K562 (cell line): ENCODE measurements at regions not wholly inside any gene's neighbourhood (a gene's known extent, or its start where the extent isn't known, plus 50 kb on each side); places are given as distances from the start of the nearest gene placed in this dataset.
"Not testable (repeated sequence)": the region's sequence is repeated elsewhere in the genome, so short reads cannot be mapped to it uniquely, and the experiment has no call there.

Experiments
- ATAC-seq: fragments of 200-7000 bp; cut with Tn5 transposase; 3 replicates; pipeline ENCODE4 v1.9.1; 2020; ENCODE audit warnings: moderate library complexity
- BruUV-seq: library from RNA; stranded (reverse); fragments of 400-500 nt; replicated peaks from 2 replicates; lab custom pipeline; 2021; lab: Mats Ljungman, UMichigan
- CTCF ChIA-PET: fragments of 300-600 bp; formaldehyde crosslinking; extraction: SDS; loops from one replicate; lab custom pipeline; 2021; ENCODE audit warnings: low intra/inter-chr PET ratio; lab: Yijun Ruan, JAX
- POLR2A ChIA-PET: fragments of 300-600, 350-650 bp; sonication (Branson Sonifier 250); formaldehyde crosslinking; extraction: SDS; loops from one replicate; lab custom pipeline; 2021; ENCODE audit warnings: antibody characterized with exemption, inconsistent platforms; lab: Yijun Ruan, JAX
- DNase-seq, 4 experiments: peaks; one replicate each; pipeline versions ENCODE4 v3.0.0 to v3.0.0-alpha.2; 2011 to 2018; ENCODE audit warnings: low spot score in 3 of 4, mixed read lengths in 3 of 4; ENCODE audit errors: extremely low read depth in 1 of 4
- FAIRE-seq: peaks from 2 replicates; lab custom pipeline; 2011; peaks lifted over from hg19 to GRCh38; lab: Jason Lieb, UNC
- H2AFZ ChIP-seq: 2 replicates; pipeline ENCODE4 v1.6.0; 2011; ENCODE audit warnings: low read depth, low read length, control low read depth, inconsistent platforms
- H3K27ac ChIP-seq: fragments of 200-600 bp; 3 replicates; pipeline ENCODE4 v1.8.0; 2011; ENCODE audit warnings: low read depth, mild to moderate bottlenecking, control low read depth, inconsistent platforms, low read length, moderate library complexity, mixed read lengths; ENCODE audit errors: extremely low read depth
- H3K27me3 ChIP-seq, 2 experiments: fragments of 300-600 bp in 1 of 2; 2 replicates in 1 of 2; 3 replicates in 1 of 2; pipeline versions ENCODE4 v1.6.0 to v1.8.0; 2011; ENCODE audit warnings: inconsistent platforms in 2 of 2, low read length in 2 of 2, mild to moderate bottlenecking in 1 of 2, mixed read lengths in 1 of 2, moderate library complexity in 1 of 2; ENCODE audit not compliant: control insufficient read depth in 2 of 2, insufficient read depth in 2 of 2
- H3K36me3 ChIP-seq: fragments of 300-600 bp; 3 replicates; pipeline ENCODE4 v1.8.0; 2011; ENCODE audit warnings: mild to moderate bottlenecking, low read length, inconsistent platforms; ENCODE audit not compliant: control insufficient read depth, insufficient read depth
- H3K4me1 ChIP-seq, 2 experiments: fragments of 200-600 bp in 1 of 2; replicated peaks in 1 of 2; 2 replicates in 1 of 2; 3 replicates in 1 of 2; pipeline versions ENCODE4 v1.5.1 to v1.8.0; 2011; ENCODE audit warnings: inconsistent platforms in 2 of 2, low read length in 2 of 2, mild to moderate bottlenecking in 1 of 2, mixed read lengths in 1 of 2, moderate library complexity in 1 of 2; ENCODE audit not compliant: control insufficient read depth in 2 of 2, insufficient read depth in 2 of 2
- H3K4me2 ChIP-seq: 2 replicates; pipeline ENCODE4 v1.6.1; 2011; ENCODE audit warnings: low read length, control low read depth, inconsistent platforms, mixed read lengths; ENCODE audit not compliant: insufficient read depth
- H3K4me3 ChIP-seq: fragments of 200-600 bp; sonication (generic), shearing (Covaris generic); 2 replicates; pipeline ENCODE4 v1.5.1; 2016; ENCODE audit warnings: control low read depth, inconsistent platforms
- H3K79me2 ChIP-seq: fragments of 200-600 bp; 3 replicates; pipeline ENCODE4 v1.8.0; 2011; ENCODE audit warnings: low read length, inconsistent platforms; ENCODE audit not compliant: control insufficient read depth, insufficient read depth
- H3K9ac ChIP-seq, 2 experiments: 2 replicates each; pipeline versions ENCODE4 v1.6.0 to v1.6.1; 2011; ENCODE audit warnings: low read depth in 2 of 2, low read length in 2 of 2, control low read depth in 1 of 2, inconsistent platforms in 1 of 2, mild to moderate bottlenecking in 1 of 2, mixed read lengths in 1 of 2; ENCODE audit not compliant: insufficient read depth in 1 of 2
- H3K9me1 ChIP-seq: one replicate; pipeline ENCODE4 v1.6.0; 2011; ENCODE audit warnings: inconsistent platforms, mild to moderate bottlenecking, low read length, moderate library complexity; ENCODE audit not compliant: control insufficient read depth, insufficient read depth
- H3K9me3 ChIP-seq: replicated peaks from 2 replicates; pipeline ENCODE4 v1.5.1; 2011; ENCODE audit warnings: low read depth, low read length, inconsistent platforms; ENCODE audit not compliant: control insufficient read depth, insufficient read depth
- H4K20me1 ChIP-seq: replicated peaks from 2 replicates; pipeline ENCODE4 v1.6.1; 2011; ENCODE audit warnings: low read length, inconsistent platforms, mixed read lengths; ENCODE audit not compliant: control insufficient read depth, insufficient read depth
- ARNT ChIP-seq, 2 experiments: fragments of 450-650 bp; IDR thresholded peaks; 2 replicates each; pipeline ENCODE4 v1.6.1; 2016; ENCODE audit warnings: mild to moderate bottlenecking in 1 of 2
- ATF1 ChIP-seq, 2 experiments: fragments of 450-650 bp in 1 of 2; IDR thresholded peaks; 2 replicates each; pipeline ENCODE4 v1.6.1; 2016; ENCODE audit warnings: missing compliant biosample characterization in 1 of 2, missing genetic modification characterization in 1 of 2
- BCOR ChIP-seq: fragments of 450-650 bp; IDR thresholded peaks from 2 replicates; pipeline ENCODE4 v1.6.1; 2016
- BHLHE40 ChIP-seq: IDR thresholded peaks from 2 replicates; pipeline ENCODE4 v1.6.1; 2011; ENCODE audit warnings: low read length, improper control_type of control experiment
- CXXC5 ChIP-seq: fragments of 250-450 bp; sonication (Bioruptor Pico); IDR thresholded peaks from 2 replicates; pipeline ENCODE4 v1.8.0; 2022; ENCODE audit warnings: inconsistent platforms, mild to moderate bottlenecking, moderate library complexity
- ETV5 ChIP-seq: sonication (generic); formaldehyde crosslinking; IDR thresholded peaks from 2 replicates; pipeline ENCODE4 v1.4.0; 2020; ENCODE audit warnings: low read depth, mild to moderate bottlenecking, missing genetic modification reagents
- GATA2 ChIP-seq: sonication (generic); formaldehyde crosslinking; IDR thresholded peaks from 2 replicates; pipeline ENCODE4 v1.4.0; 2020; ENCODE audit warnings: mild to moderate bottlenecking, missing genetic modification reagents
- HDAC2 ChIP-seq: fragments of 450-650 bp; IDR thresholded peaks from 2 replicates; pipeline ENCODE4 v1.6.1; 2016; ENCODE audit warnings: mild to moderate bottlenecking
- HMBOX1 ChIP-seq: sonication (generic); IDR thresholded peaks from 2 replicates; pipeline ENCODE4 v1.6.1; 2016
- HMGN3 ChIP-seq: IDR thresholded peaks from 2 replicates; pipeline ENCODE4 v1.6.1; 2011; ENCODE audit warnings: borderline replicate concordance, low read depth, mild to moderate bottlenecking, mixed read lengths, low read length; ENCODE audit not compliant: insufficient read length; ENCODE audit errors: extremely low read depth
- KDM1A ChIP-seq, 2 experiments: fragments of 450-650 bp; IDR thresholded peaks; 2 replicates each; pipeline ENCODE4 v1.6.1; 2016; ENCODE audit warnings: mild to moderate bottlenecking in 2 of 2
- KLF16 ChIP-seq: IDR thresholded peaks from 2 replicates; pipeline ENCODE4 v1.6.1; 2016; ENCODE audit warnings: antibody characterized with exemption
- L3MBTL2 ChIP-seq: fragments of 450-650 bp; IDR thresholded peaks from 2 replicates; pipeline ENCODE4 v1.6.1; 2016; ENCODE audit warnings: mild to moderate bottlenecking, moderate library complexity
- MLLT1 ChIP-seq, 2 experiments: fragments of 450-650 bp; IDR thresholded peaks; 2 replicates each; pipeline ENCODE4 v1.6.1; 2016
- MNT ChIP-seq, 2 experiments: fragments of 450-650 bp; conservative IDR thresholded peaks; 2 replicates each; pipeline ENCODE4 v1.6.1; 2017; ENCODE audit warnings: mild to moderate bottlenecking in 2 of 2, moderate library complexity in 2 of 2
- MTA3 ChIP-seq: fragments of 450-650 bp; formaldehyde crosslinking; IDR thresholded peaks from 2 replicates; pipeline ENCODE4 v1.6.1; 2017; ENCODE audit warnings: mild to moderate bottlenecking, borderline replicate concordance
- NFIC ChIP-seq: fragments of 450-650 bp; IDR thresholded peaks from 2 replicates; pipeline ENCODE4 v1.6.1; 2017; ENCODE audit warnings: mild to moderate bottlenecking, inconsistent platforms
- SMAD4 ChIP-seq: fragments of 250-450 bp; sonication (Bioruptor Pico); conservative IDR thresholded peaks from 2 replicates; pipeline ENCODE4 v1.8.0; 2021; ENCODE audit warnings: inconsistent platforms, mild to moderate bottlenecking, moderate library complexity
- TAL1 ChIP-seq: fragments of 450-650 bp; IDR thresholded peaks from 2 replicates; pipeline ENCODE4 v1.6.1; 2016; ENCODE audit warnings: mild to moderate bottlenecking
- TCF3 ChIP-seq: sonication (generic); formaldehyde crosslinking; IDR thresholded peaks from 2 replicates; pipeline ENCODE4 v1.4.0; 2020; ENCODE audit warnings: mild to moderate bottlenecking, missing genetic modification reagents
- ZNF197 ChIP-seq: fragments of 200-800 bp; sonication (Bioruptor generic); IDR thresholded peaks from 2 replicates; pipeline ENCODE4 v1.6.1; 2016; ENCODE audit warnings: low read depth, missing genetic modification characterization, missing compliant biosample characterization
- WGBS: fragments of 100-300 bp; shearing (Covaris generic); methylation state at CpG from one replicate; pipeline ENCODE4 v1.1.6; 2016; ENCODE audit warnings: low coverage, mixed read lengths; ENCODE audit not compliant: insufficient coverage; ENCODE audit errors: missing lambda C conversion rate; 5-methylcytosine and 5-hydroxymethylcytosine counted together
- in situ Hi-C: fragments of 300-500 bp; cut with MboI; formaldehyde crosslinking; loops from 4 replicates; pipeline ENCODE4 v1.15.0; 2018; ENCODE audit warnings: inconsistent platforms, mixed read lengths
- intact Hi-C: fragments of 100-400 bp; cut with micrococcal nuclease; formaldehyde crosslinking; loops from 2 replicates; pipeline ENCODE4 v1.14.2; 2022

- FAIRE-seq (peak; percentile 72), ATAC-seq (peak; percentile 89), DNase-seq (peak; percentile 48 to 81 (median 59))
- H4K20me1 ChIP-seq; H3K36me3 ChIP-seq; H3K9me1 ChIP-seq; intact Hi-C loops; BruUV-seq; in situ Hi-C loops; CTCF ChIA-PET; H3K27me3 ChIP-seq; H3K9me3 ChIP-seq; H3K79me2 ChIP-seq; H3K4me3 ChIP-seq; TF ChIP-seq ATF1 (CRISPR knock-in tag; IDR thresholded peaks at IDR 0.05): not testable (repeated sequence)
- H3K9ac ChIP-seq: peak overlapping the region in 1 of 2 experiments; percentile 43; a peak in 1 of 4 replicates
- WGBS: under 1% methylated on average over 19 of the region's 19 CpGs
- peak overlapping the region; percentile 75 for H2AFZ ChIP-seq
- H3K27ac ChIP-seq: peak overlapping the region; percentile 78
- POLR2A ChIA-PET: interaction anchor here (0.9 to 1.5 kb wide), 6 partner anchors 10 to 23 kb away, joined by 3 to 7 read pairs (median 3); no protein-coding TSS in a partner anchor
- peak overlapping the region; percentile 81 for H3K4me2 ChIP-seq
- H3K4me1 ChIP-seq: peaks cover 36 to 78% of the 10 kb centered on the region in 2 experiments; a peak in 4 of 5 replicates
- TF ChIP-seq L3MBTL2: peak; percentile 40; the same call in 1 of the 2 replicates
- peak; percentile 90 for TF ChIP-seq TCF3 (CRISPR knock-in tag)
- peak; percentile 77 for TF ChIP-seq NFIC
- peak; percentile 94 for TF ChIP-seq KDM1A (IDR thresholded peaks at IDR 0.05)
- 0 out of 2 replicates have a peak, but pooled peaks have one; percentile 60 for TF ChIP-seq MTA3
- peak; percentile 71; the same call in 1 of the 2 replicates for TF ChIP-seq KLF16
- TF ChIP-seq ETV5 (CRISPR knock-in tag): 0 out of 2 replicates have a peak, but pooled peaks have one; percentile 21
- TF ChIP-seq BHLHE40: peak; percentile 71
- TF ChIP-seq TAL1: peak; percentile 95
- TF ChIP-seq BCOR: peak; percentile 68
- peak; percentile 92 to 96 for TF ChIP-seq ARNT (IDR thresholded peaks at IDR 0.05)
- 0 out of 2 replicates have a peak, but pooled peaks have one; percentile 25 for TF ChIP-seq ZNF197 (CRISPR knock-in tag)
- 0 out of 4 replicates have a peak, but pooled peaks of 1 of the 2 experiments have one; percentile 44 for TF ChIP-seq MLLT1 (IDR thresholded peaks at IDR 0.05)
- peak; percentile 95 for TF ChIP-seq HDAC2
- peak; percentile 60 for TF ChIP-seq GATA2 (CRISPR knock-in tag)
- peak; percentile 60 for TF ChIP-seq ATF1 (tag; IDR thresholded peaks at IDR 0.05)
- TF ChIP-seq HMBOX1: peak; percentile 74
- peak; percentile 87 for TF ChIP-seq SMAD4 (CRISPR knock-in tag)
- peak; percentile 48 for TF ChIP-seq HMGN3
- TF ChIP-seq MNT (conservative IDR thresholded peaks at IDR 0.05): peak in 1 of 2 experiments; percentile 50; a peak in 1 of 4 replicates
- TF ChIP-seq CXXC5: peak; percentile 98
These were observed 323.8 kb upstream of the CCL2 start for GRCh38 chr17:33931148-33931814.
